ENCODE measurements at regions not wholly inside any gene's neighbourhood (a gene's known extent, or its start where the extent isn't known, plus 50 kb on each side); places are given as distances from the start of the nearest gene placed in this dataset.

DNA sequence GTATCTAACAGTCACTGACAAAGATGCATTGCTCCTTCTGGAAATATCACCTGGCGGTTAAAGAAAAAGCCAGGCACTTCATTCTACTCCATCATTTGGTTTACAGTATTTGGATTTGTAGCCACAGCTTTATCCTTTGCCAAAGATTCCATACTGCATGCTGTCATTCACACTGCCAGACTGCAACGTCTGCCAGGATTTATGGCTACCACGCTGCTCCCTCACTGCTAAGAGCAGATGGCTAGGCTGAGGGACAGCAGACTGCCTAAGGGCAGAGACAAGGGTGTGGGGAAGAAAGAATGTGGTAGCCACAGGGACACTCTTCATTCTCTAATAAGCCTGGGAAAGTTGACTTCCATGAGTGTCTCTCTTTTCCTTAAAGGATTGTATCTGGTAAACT, 1047.0 kb downstream of the TUSC7 start:
- TF ChIP-seq, protein P1, sequence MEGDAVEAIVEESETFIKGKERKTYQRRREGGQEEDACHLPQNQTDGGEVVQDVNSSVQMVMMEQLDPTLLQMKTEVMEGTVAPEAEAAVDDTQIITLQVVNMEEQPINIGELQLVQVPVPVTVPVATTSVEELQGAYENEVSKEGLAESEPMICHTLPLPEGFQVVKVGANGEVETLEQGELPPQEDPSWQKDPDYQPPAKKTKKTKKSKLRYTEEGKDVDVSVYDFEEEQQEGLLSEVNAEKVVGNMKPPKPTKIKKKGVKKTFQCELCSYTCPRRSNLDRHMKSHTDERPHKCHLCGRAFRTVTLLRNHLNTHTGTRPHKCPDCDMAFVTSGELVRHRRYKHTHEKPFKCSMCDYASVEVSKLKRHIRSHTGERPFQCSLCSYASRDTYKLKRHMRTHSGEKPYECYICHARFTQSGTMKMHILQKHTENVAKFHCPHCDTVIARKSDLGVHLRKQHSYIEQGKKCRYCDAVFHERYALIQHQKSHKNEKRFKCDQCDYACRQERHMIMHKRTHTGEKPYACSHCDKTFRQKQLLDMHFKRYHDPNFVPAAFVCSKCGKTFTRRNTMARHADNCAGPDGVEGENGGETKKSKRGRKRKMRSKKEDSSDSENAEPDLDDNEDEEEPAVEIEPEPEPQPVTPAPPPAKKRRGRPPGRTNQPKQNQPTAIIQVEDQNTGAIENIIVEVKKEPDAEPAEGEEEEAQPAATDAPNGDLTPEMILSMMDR (conservative IDR thresholded peaks at IDR 0.05): no peak
- TF ChIP-seq EZH2 (IDR thresholded peaks at IDR 0.05; ENCODE audit: low read depth): no peak

All from PC-9 (cell line).